ENCODE measurements at regions not wholly inside any gene's neighbourhood (a gene's known extent, or its start where the extent isn't known, plus 50 kb on each side); places are given as distances from the start of the nearest gene placed in this dataset.

GRCh38 chr3:164814106-164814505 is 264.2 kb downstream of the SI start:
- Histone ChIP-seq H3K9me3 (replicated peaks; ENCODE audit: control insufficient read depth, insufficient read depth, low read length) (peaks cover 1% of the 10 kb centered on the region), H3K4me3 (replicated peaks in 1 of 3; ENCODE audit: insufficient read depth in 1 of 3, low read depth in 1 of 3, low read length in 3 of 3) (no peak overlapping the region), H3K27me3 (ENCODE audit: control insufficient read depth in 2 of 2, insufficient read depth in 2 of 2, low read length in 2 of 2) (no peaks in the 10 kb centered on the region), H3K79me2 (ENCODE audit: control insufficient read depth, insufficient read depth, low read length) (no peaks in the 10 kb centered on the region), H3K4me2 (ENCODE audit: insufficient read depth, low read length) (no peak overlapping the region), H3K4me1 (ENCODE audit: control insufficient read depth, extremely low read depth, insufficient read depth, low read length) (no peaks in the 10 kb centered on the region), H3K9me1 (replicated peaks; ENCODE audit: control insufficient read depth, extremely low read depth, insufficient read depth, low read length) (no peaks in the 10 kb centered on the region), H3K9ac (replicated peaks; ENCODE audit: extremely low read depth, insufficient read depth, low read length) (no peak overlapping the region), H4K20me1 (replicated peaks; ENCODE audit: control insufficient read depth, extremely low read depth, insufficient read depth, low read length) (no peaks in the 10 kb centered on the region), H3K36me3 (ENCODE audit: control insufficient read depth in 2 of 2, extremely low read depth in 1 of 2, insufficient read depth in 2 of 2, low read length in 2 of 2) (no peaks in the 10 kb centered on the region), H3K27ac (ENCODE audit: insufficient read depth, low read depth, low read length) (no peak overlapping the region), H2AFZ (ENCODE audit: low read depth, low read length) (no peak overlapping the region)
- no peak for TF ChIP-seq JUN (IDR thresholded peaks at IDR 0.05; ENCODE audit: borderline replicate concordance, insufficient read depth, insufficient read length, low read depth)
- TF ChIP-seq POLR2AphosphoS5 (IDR thresholded peaks at IDR 0.05; ENCODE audit: insufficient read depth, low read depth, low read length): no peak
- TF ChIP-seq GATA2 (IDR thresholded peaks at IDR 0.05; ENCODE audit: insufficient read depth, insufficient read length, low read depth, low read length): no peak
- no peak for TF ChIP-seq MYC (IDR thresholded peaks at IDR 0.05; ENCODE audit: low read depth, low read length)
- no peak for TF ChIP-seq CTCF (IDR thresholded peaks at IDR 0.05; ENCODE audit: extremely low read depth in 1 of 2, insufficient read depth in 1 of 2, low read depth in 1 of 2, low read length in 2 of 2)
- TF ChIP-seq FOS (IDR thresholded peaks at IDR 0.05; ENCODE audit: borderline replicate concordance, insufficient read depth, low read length): no peak
- TF ChIP-seq POLR2A (IDR thresholded peaks at IDR 0.05; ENCODE audit: low read depth, low read length): no peak
- no peak for TF ChIP-seq MAX (IDR thresholded peaks at IDR 0.05; ENCODE audit: insufficient read depth, insufficient read length)
- no peak for TF ChIP-seq EZH2 (IDR thresholded peaks at IDR 0.05; ENCODE audit: borderline replicate concordance, low read depth, low read length, severe bottlenecking)
- ChIA-PET CTCF (no interaction called here), POLR2A (no interaction called here)
- DNase-seq (ENCODE audit: low read depth, low spot score) (no peak), FAIRE-seq (no peak)
- no TSS peak for BruUV-seq (replicated peaks)
- intact Hi-C loops (cut with micrococcal nuclease) (no loop called here), dilution Hi-C loops (cut with MboI; ENCODE audit: extremely low pct_ligation_motif_present, low sequenced_read_pairs) (no loop called here)

Data from endothelial cell of umbilical vein (primary cell).